Sigmoid colon (tissue), 6 donors: ENCODE measurements at regions not wholly inside any gene's neighbourhood (a gene's known extent, or its start where the extent isn't known, plus 50 kb on each side); places are given as distances from the start of the nearest gene placed in this dataset.

Experiments used
- DNase-seq: peaks from one replicate; pipeline ENCODE4 v3.0.0-alpha.2; 2019
- H3K27ac ChIP-seq, 4 donors: fragments of 200-600 bp; sonication (generic); one replicate each; pipeline ENCODE4 v1.5.1; 2016 to 2019; ENCODE audit warnings: mild to moderate bottlenecking in 1 of 4
- H3K27me3 ChIP-seq, 3 donors: fragments of 200-600 bp; sonication (generic); one replicate each; pipeline ENCODE4 v1.5.1; 2019; ENCODE audit warnings: mild to moderate bottlenecking in 1 of 3
- H3K36me3 ChIP-seq, 4 donors: fragments of 200-600 bp; sonication (generic); one replicate each; pipeline ENCODE4 v1.5.1; 2016 to 2019
- H3K4me1 ChIP-seq, 4 donors: fragments of 200-600 bp; sonication (generic); one replicate each; pipeline ENCODE4 v1.5.1; 2017 to 2019
- H3K4me3 ChIP-seq, 4 donors: fragments of 200-600 bp; sonication (generic); one replicate each; pipeline ENCODE4 v1.5.1; 2017 to 2019; ENCODE audit warnings: mild to moderate bottlenecking in 2 of 4, moderate library complexity in 1 of 4
- H3K9me3 ChIP-seq, 4 donors: fragments of 200-600 bp in 3 of 4; sonication (generic) in 3 of 4; one replicate each; pipeline versions ENCODE4 v1.5.1 to v1.6.1; 2013 to 2019
- CTCF ChIP-seq, 4 experiments: fragments of 450-650 bp in 3 of 4; fragments of 200-600 bp in 1 of 4; IDR thresholded peaks; one replicate each; pipeline ENCODE4 v1.5.1; 2016 to 2019; ENCODE audit warnings: antibody characterized with exemption in 4 of 4, mild to moderate bottlenecking in 3 of 4, moderate library complexity in 2 of 4
- EP300 ChIP-seq, 4 donors: sonication (generic); formaldehyde crosslinking; IDR thresholded peaks; one replicate each; pipeline ENCODE4 v1.6.1; 2017; ENCODE audit warnings: antibody characterized with exemption in 4 of 4
- POLR2A ChIP-seq, 2 donors: fragments of 450-650 bp; IDR thresholded peaks; one replicate each; pipeline ENCODE4 v1.6.1; 2016; ENCODE audit warnings: antibody characterized with exemption in 2 of 2, mild to moderate bottlenecking in 2 of 2, moderate library complexity in 2 of 2
- POLR2AphosphoS5 ChIP-seq, 4 donors: sonication (generic); formaldehyde crosslinking; IDR thresholded peaks; one replicate each; pipeline ENCODE4 v1.6.1; 2017; ENCODE audit warnings: antibody characterized with exemption in 4 of 4
- WGBS, 2 donors: extraction: QIAGEN DNeasy Blood & Tissue Kit; methylation state at CpG; one replicate each; pipeline ENCODE4 v1.1.7; 2013; 5-methylcytosine and 5-hydroxymethylcytosine counted together
- intact Hi-C: fragments of 100-400 bp; cut with DNase I; formaldehyde crosslinking; loops from one replicate; pipeline ENCODE4 v1.15.1; 2023
- donor health status: healthy with polysubstance abuse.
- donor health status: healthy.

DNA sequence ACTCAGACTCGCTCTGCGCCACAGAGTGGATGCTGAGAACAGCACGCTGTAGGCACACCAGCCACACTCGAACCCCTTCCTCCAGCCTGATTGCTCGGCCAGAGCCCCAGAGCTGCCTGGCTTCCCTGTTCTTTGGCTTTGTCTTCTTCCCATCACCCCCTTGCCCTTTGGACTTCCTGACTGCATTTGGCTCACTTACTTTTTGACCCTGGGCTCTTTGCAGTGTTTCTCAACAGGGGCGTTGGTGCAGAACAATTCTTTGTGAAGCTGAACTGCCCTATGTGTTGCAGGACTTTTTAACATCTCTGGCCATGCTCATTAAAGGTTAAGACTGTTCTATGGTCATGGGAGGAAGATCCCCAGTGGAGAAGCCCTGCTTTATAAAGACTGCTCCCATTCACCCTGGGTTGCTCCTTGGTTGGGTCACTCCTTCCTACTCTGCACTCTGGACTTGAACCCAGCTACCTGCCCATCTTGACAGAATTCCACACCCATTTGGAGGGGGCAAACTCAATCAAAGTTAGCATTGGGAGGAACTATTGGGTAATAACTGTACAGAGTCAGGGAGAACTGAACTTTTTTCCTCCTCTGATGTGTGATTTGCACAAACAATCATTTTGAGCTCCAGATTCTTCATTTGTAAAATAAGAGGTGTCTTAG lies 127.7 kb upstream of the PLEKHG7 start:
- Histone ChIP-seq H3K36me3 (no peaks in the 10 kb centered on the region), H3K9me3 (no peaks in the 10 kb centered on the region), H3K4me3 (no peak overlapping the region), H3K27me3 (no peaks in the 10 kb centered on the region), H3K27ac (no peak overlapping the region), H3K4me1 (peaks cover 0 to 5% (median 0%) of the 10 kb centered on the region in 4 donors)
- TF ChIP-seq EP300 (IDR thresholded peaks at IDR 0.05) (no peak), POLR2A (IDR thresholded peaks at IDR 0.05) (no peak), CTCF (IDR thresholded peaks at IDR 0.05) (no peak), POLR2AphosphoS5 (IDR thresholded peaks at IDR 0.05) (no peak)
- 71 to 84% methylated on average over 6 of the region's 6 CpGs for WGBS, 2 donors
- intact Hi-C loops = loop anchor here (5.0 kb wide), 2 partner anchors 333 to 1213 kb away; no protein-coding TSS in a partner anchor
- no peak for DNase-seq

- intact Hi-C loops = loop anchor here (5.0 kb wide), 2 partner anchors 332 to 1212 kb away; no protein-coding TSS in a partner anchor
- no peak for TF ChIP-seq POLR2AphosphoS5 (IDR thresholded peaks at IDR 0.05)
- no peak for TF ChIP-seq CTCF (IDR thresholded peaks at IDR 0.05)
- H3K27me3 ChIP-seq = no peaks in the 10 kb centered on the region
- H3K9me3 ChIP-seq = no peaks in the 10 kb centered on the region
- H3K4me1 ChIP-seq = peaks cover 0 to 8% (median 0%) of the 10 kb centered on the region in 4 donors
- H3K4me3 ChIP-seq = no peak overlapping the region
- whole genome bisulfite sequencing, 2 donors = 93 to 94% methylated on average over 8 of the region's 8 CpGs
- no peak for DNase-seq
- no peaks in the 10 kb centered on the region for H3K36me3 ChIP-seq
- no peak overlapping the region for H3K27ac ChIP-seq
These were observed 128.6 kb upstream of the PLEKHG7 start for GRCh38 chr12:92574051-92574783.

DNA sequence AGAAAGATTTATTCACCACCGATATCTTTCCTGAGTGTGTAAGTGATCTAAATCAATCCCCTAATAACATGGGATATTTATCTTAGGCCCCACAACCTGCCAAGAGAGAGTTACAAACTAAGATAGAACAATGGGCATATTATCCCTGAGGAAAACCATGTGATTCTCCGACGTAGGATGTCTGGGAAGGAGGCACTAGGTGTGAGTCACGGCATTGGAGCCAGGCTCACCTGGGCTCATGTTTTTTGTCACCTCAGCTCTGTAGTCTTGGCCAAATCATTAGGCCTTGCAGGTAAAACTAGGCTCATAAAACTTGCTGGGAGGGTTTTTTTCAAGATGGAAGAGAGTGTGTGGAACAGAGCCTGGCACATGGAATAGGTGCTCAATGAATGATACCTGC lies 129.7 kb upstream of the PLEKHG7 start:
- DNase-seq = no peak
- no peaks in the 10 kb centered on the region for H3K36me3 ChIP-seq
- no peak for TF ChIP-seq EP300 (IDR thresholded peaks at IDR 0.05)
- no peak for TF ChIP-seq POLR2A (IDR thresholded peaks at IDR 0.05)
- TF ChIP-seq POLR2AphosphoS5 (IDR thresholded peaks at IDR 0.05) = no peak
- TF ChIP-seq CTCF (IDR thresholded peaks at IDR 0.05) = no peak
- H3K4me3 ChIP-seq = no peak overlapping the region
- H3K27me3 ChIP-seq = no peaks in the 10 kb centered on the region
- intact Hi-C loops = loop anchor here (5.0 kb wide), 2 partner anchors 331 to 1211 kb away; no protein-coding TSS in a partner anchor
- no peak overlapping the region for H3K27ac ChIP-seq
- 44 to 86% methylated on average over 4 of the region's 4 CpGs for WGBS, 2 donors
- H3K9me3 ChIP-seq = no peaks in the 10 kb centered on the region
- H3K4me1 ChIP-seq = peaks cover 0 to 8% (median 0%) of the 10 kb centered on the region in 4 donors

DNA sequence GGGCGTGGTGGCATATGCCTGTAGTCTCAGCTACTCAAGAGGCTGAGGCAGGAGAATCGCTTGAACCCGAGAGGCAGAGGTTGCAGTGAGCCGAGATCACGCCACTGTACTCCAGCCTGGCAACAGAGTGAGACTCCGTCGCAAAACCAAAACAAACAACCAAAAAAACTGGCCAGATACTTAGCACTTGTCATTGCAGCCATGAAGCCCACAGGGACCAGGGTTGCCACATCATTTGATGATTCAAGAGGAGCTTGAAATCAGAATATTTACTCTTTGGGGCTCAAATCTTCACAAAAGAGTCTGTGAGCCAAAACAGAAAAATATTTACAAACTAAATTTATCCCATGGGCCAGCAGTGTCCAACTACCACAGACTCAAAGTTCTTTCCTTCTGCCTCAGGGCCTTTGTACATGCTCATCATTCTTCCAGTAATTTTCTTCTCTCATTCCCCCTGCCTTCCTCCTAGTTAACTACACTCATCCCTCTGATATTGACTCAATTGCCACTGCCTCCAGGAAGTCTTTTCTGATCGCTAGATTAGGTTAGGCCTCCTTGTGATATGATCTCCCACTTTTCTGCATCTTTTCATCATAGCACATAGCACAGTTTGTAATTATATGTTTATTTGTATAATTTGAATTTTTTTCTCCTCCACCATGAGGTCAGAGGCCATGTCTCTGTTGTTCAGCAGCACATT lies 130.8 kb upstream of the PLEKHG7 start:
- Histone ChIP-seq H3K36me3 (no peaks in the 10 kb centered on the region), H3K27me3 (no peaks in the 10 kb centered on the region), H3K27ac (no peak overlapping the region), H3K9me3 (no peaks in the 10 kb centered on the region), H3K4me3 (no peak overlapping the region), H3K4me1 (peaks cover 0 to 8% (median 0%) of the 10 kb centered on the region in 4 donors)
- DNase-seq = no peak
- intact Hi-C loops = loop anchor here (2.0 to 5.0 kb wide), 4 partner anchors 330 to 1210 kb away; no protein-coding TSS in a partner anchor
- TF ChIP-seq CTCF (IDR thresholded peaks at IDR 0.05) (no peak), POLR2AphosphoS5 (IDR thresholded peaks at IDR 0.05) (no peak), EP300 (IDR thresholded peaks at IDR 0.05) (no peak), POLR2A (IDR thresholded peaks at IDR 0.05) (no peak)
- 94 to 95% methylated on average over 8 of the region's 8 CpGs for WGBS, 2 donors
